ENCODE measurements at regions not wholly inside any gene's neighbourhood (a gene's known extent, or its start where the extent isn't known, plus 50 kb on each side); places are given as distances from the start of the nearest gene placed in this dataset.

DNA sequence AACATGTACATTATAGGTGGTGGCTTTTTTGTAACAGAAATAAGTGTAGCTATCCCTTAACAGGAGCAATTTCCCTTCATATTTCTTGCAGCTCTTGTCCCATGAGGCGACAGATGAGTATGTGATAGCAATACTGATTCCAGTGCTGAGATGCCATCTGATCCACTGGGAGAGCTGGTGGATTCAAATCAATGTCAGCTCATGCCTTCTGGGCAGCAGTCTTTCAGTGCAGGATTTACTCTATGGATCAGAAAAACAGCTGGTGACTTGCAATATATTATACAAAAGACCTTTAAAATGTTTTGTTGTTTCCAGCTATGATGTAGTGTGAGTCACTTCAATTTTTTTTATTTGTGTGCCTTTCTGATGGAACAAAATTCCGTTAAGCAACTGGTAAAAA, 259.9 kb upstream of the SASH1 start:
- 62 to 68% methylated on average over 2 of the region's 2 CpGs for WGBS, 2 donors
- H3K27me3 ChIP-seq: no peaks in the 10 kb centered on the region
- H3K4me1 ChIP-seq: no peaks in the 10 kb centered on the region
- no peaks in the 10 kb centered on the region for H3K9me3 ChIP-seq
- intact Hi-C loops (cut with DNase I): no loop called here
- TF ChIP-seq POLR2A (IDR thresholded peaks at IDR 0.05): no peak
- TF ChIP-seq, protein P1, sequence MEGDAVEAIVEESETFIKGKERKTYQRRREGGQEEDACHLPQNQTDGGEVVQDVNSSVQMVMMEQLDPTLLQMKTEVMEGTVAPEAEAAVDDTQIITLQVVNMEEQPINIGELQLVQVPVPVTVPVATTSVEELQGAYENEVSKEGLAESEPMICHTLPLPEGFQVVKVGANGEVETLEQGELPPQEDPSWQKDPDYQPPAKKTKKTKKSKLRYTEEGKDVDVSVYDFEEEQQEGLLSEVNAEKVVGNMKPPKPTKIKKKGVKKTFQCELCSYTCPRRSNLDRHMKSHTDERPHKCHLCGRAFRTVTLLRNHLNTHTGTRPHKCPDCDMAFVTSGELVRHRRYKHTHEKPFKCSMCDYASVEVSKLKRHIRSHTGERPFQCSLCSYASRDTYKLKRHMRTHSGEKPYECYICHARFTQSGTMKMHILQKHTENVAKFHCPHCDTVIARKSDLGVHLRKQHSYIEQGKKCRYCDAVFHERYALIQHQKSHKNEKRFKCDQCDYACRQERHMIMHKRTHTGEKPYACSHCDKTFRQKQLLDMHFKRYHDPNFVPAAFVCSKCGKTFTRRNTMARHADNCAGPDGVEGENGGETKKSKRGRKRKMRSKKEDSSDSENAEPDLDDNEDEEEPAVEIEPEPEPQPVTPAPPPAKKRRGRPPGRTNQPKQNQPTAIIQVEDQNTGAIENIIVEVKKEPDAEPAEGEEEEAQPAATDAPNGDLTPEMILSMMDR (IDR thresholded peaks at IDR 0.05): no peak
- no peaks in the 10 kb centered on the region for H3K36me3 ChIP-seq (replicated peaks in 1 of 2; ENCODE audit: insufficient read depth in 1 of 2, low read depth in 2 of 2)
- ATAC-seq: no peak
- no peak for DNase-seq
- H3K27ac ChIP-seq: no peak overlapping the region
- no peak overlapping the region for H3K4me3 ChIP-seq

DNA sequence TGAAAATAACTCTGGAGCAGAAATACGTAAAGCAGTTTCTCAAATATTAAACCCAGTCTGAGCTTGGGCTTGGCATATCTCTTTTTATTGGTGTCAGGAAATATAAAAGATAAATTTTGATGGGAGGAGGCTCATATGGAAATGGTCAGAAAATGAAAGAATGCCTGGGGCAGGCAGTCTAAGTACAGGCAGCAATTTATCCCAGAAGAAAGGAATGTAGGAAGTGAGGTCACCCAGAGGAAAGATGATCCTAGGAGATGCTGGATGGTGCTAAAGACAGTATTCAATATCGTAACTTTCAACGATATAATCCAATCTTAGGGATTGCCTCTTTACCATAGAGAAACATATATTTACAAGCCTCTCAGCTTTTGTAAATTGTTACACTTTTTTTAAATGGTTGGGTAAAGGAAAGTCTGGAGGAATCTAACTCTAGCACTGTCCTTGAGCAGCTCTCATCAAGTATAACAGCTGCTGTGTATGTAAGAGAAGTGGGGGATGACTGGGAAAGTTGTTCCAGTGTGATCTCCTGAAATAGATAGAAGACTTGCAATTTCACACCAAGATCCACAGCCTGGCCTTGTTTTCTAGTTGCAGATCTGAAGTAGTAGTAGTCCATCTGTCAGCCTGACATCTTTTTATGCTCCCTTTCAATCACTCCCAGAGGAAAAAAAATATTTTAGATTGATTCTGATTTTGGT, 256.9 kb upstream of the SASH1 start:
- H3K36me3 ChIP-seq (replicated peaks in 1 of 2; ENCODE audit: insufficient read depth in 1 of 2, low read depth in 2 of 2): no peaks in the 10 kb centered on the region
- H3K4me1 ChIP-seq: no peaks in the 10 kb centered on the region
- ATAC-seq: no peak
- no peak overlapping the region for H3K4me3 ChIP-seq
- intact Hi-C loops (cut with DNase I): no loop called here
- no peak for TF ChIP-seq POLR2A (IDR thresholded peaks at IDR 0.05)
- TF ChIP-seq, protein P1 (IDR thresholded peaks at IDR 0.05): no peak
- H3K27ac ChIP-seq: no peak overlapping the region
- DNase-seq: no peak
- 77 to 89% methylated on average over 3 of the region's 3 CpGs for WGBS, 2 donors
- no peaks in the 10 kb centered on the region for H3K27me3 ChIP-seq
- peaks cover 0 to 6% (median 0%) of the 10 kb centered on the region in 3 donors for H3K9me3 ChIP-seq

- peaks cover 0 to 12% (median 0%) of the 10 kb centered on the region in 3 donors for H3K9me3 ChIP-seq
- no peak for DNase-seq
- H3K27me3 ChIP-seq: no peaks in the 10 kb centered on the region
- ATAC-seq: no peak
- intact Hi-C loops (cut with DNase I): no loop called here
- no peak overlapping the region for H3K27ac ChIP-seq
- no peaks in the 10 kb centered on the region for H3K4me1 ChIP-seq
- no peaks in the 10 kb centered on the region for H3K36me3 ChIP-seq (replicated peaks in 1 of 2; ENCODE audit: insufficient read depth in 1 of 2, low read depth in 2 of 2)
- TF ChIP-seq, protein P1 (IDR thresholded peaks at IDR 0.05): no peak
- TF ChIP-seq POLR2A (IDR thresholded peaks at IDR 0.05): no peak
- 56 to 59% methylated on average over 1 of the region's 1 CpG for WGBS, 2 donors
- no peak overlapping the region for H3K4me3 ChIP-seq
Measured at GRCh38 chr6:148086386-148086785, 256.3 kb upstream of the SASH1 start.

- intact Hi-C loops (cut with DNase I): no loop called here
- 78 to 79% methylated on average over 3 of the region's 3 CpGs for WGBS, 2 donors
Measured at GRCh38 chr6:148086843-148087242, 255.8 kb upstream of the SASH1 start.

More at GRCh38 chr6:148086843-148087242, 255.8 kb upstream of the SASH1 start:
- DNase-seq (no peak), ATAC-seq (no peak)
- Histone ChIP-seq H3K9me3 (peaks cover 0 to 15% (median 0%) of the 10 kb centered on the region in 3 donors), H3K4me1 (no peaks in the 10 kb centered on the region), H3K27ac (no peak overlapping the region), H3K4me3 (no peak overlapping the region), H3K36me3 (replicated peaks in 1 of 2; ENCODE audit: insufficient read depth in 1 of 2, low read depth in 2 of 2) (no peaks in the 10 kb centered on the region), H3K27me3 (no peaks in the 10 kb centered on the region)
- TF ChIP-seq POLR2A (IDR thresholded peaks at IDR 0.05): no peak
- TF ChIP-seq, protein P1 (IDR thresholded peaks at IDR 0.05): no peak

Data from body of pancreas (tissue), 4 donors.